ENCODE measurements at regions not wholly inside any gene's neighbourhood (a gene's known extent, or its start where the extent isn't known, plus 50 kb on each side); places are given as distances from the start of the nearest gene placed in this dataset.

- TF ChIP-seq CTCF (IDR thresholded peaks at IDR 0.05), result no peak
- H3K27ac ChIP-seq, result no peak overlapping the region
- H3K4me1 ChIP-seq (ENCODE audit: control insufficient read depth in 1 of 2, low read depth in 2 of 2), result no peaks in the 10 kb centered on the region
- no peaks in the 10 kb centered on the region for H3K27me3 ChIP-seq (replicated peaks; ENCODE audit: insufficient read depth)
- H3K4me3 ChIP-seq, result no peak overlapping the region
- no peaks in the 10 kb centered on the region for H3K36me3 ChIP-seq
- ATAC-seq (ENCODE audit: insufficient number of reproducible peaks, low FRiP score, low read depth), result no peak
- no peak for DNase-seq (ENCODE audit: low spot score)
- no peaks in the 10 kb centered on the region for H3K9me3 ChIP-seq
Observed at GRCh38 chr14:42319996-42320395, 713.3 kb downstream of the LRFN5 start.

- Histone ChIP-seq H3K9me3 (no peaks in the 10 kb centered on the region), H3K27ac (no peak overlapping the region), H3K4me1 (ENCODE audit: control insufficient read depth in 1 of 2, low read depth in 2 of 2) (no peaks in the 10 kb centered on the region), H3K27me3 (replicated peaks; ENCODE audit: insufficient read depth) (no peaks in the 10 kb centered on the region), H3K4me3 (no peak overlapping the region), H3K36me3 (no peaks in the 10 kb centered on the region)
- DNase-seq (ENCODE audit: low spot score), result no peak
- no peak for TF ChIP-seq CTCF (IDR thresholded peaks at IDR 0.05)
- no peak for ATAC-seq (ENCODE audit: insufficient number of reproducible peaks, low FRiP score, low read depth)
Observed at GRCh38 chr14:42316693-42317092, 710.0 kb downstream of the LRFN5 start.

DNA sequence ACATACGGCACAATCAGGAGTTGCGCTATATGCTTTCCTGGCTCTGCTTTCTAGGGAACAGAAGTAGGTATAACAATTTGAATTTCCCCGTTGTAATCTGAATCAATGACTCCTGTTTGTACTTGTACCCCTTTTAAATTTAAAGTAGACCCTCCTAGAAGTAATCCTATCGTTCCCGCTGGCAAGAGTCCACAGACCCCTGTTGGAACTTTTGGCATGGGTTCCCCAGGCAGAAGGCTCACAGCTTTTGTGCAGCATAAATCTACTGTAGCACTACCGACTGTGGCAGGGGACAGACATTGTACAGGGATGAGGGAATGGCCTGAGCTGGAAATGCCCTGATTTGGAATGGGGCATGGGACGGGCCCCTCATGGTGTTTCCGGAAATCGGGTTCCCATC lies 705.2 kb downstream of the LRFN5 start:
- no peak overlapping the region for H3K4me3 ChIP-seq
- peaks cover 6% of the 10 kb centered on the region for H3K9me3 ChIP-seq
- DNase-seq (ENCODE audit: low spot score), result no peak
- H3K27ac ChIP-seq, result no peak overlapping the region
- H3K27me3 ChIP-seq (replicated peaks; ENCODE audit: insufficient read depth), result no peaks in the 10 kb centered on the region
- no peak for ATAC-seq (ENCODE audit: insufficient number of reproducible peaks, low FRiP score, low read depth)
- no peaks in the 10 kb centered on the region for H3K36me3 ChIP-seq
- no peaks in the 10 kb centered on the region for H3K4me1 ChIP-seq (ENCODE audit: control insufficient read depth in 1 of 2, low read depth in 2 of 2)
- TF ChIP-seq CTCF (IDR thresholded peaks at IDR 0.05), result no peak

DNA sequence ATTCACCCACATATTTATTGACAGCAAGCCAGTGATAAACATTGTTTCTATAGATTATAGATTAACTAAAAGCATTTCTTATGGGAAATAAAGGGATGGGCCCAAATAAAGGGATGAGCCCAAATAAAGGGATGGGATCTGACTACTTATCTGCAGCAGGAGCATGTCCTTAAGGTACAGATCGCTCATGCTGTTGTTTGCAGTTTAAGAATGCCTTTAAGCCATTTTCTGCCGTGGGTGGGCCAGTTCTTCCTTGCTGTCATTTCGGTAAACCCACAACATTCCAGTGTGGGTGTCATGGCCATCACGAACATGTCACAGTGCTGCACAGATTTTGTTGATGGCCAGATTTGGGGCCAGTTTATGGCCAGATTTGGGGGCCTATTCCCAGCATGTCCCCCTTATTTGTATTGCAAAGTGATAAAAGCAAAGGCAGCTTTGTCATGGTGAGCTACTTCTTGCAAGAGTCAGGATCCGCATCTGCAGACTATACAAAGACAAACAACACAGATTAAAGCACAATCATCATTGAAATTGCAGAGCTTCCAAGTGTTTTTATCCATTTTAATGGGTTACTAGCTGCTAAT lies 700.7 kb downstream of the LRFN5 start:
- no peak for TF ChIP-seq CTCF (IDR thresholded peaks at IDR 0.05)
- H3K27ac ChIP-seq, result no peak overlapping the region
- no peaks in the 10 kb centered on the region for H3K27me3 ChIP-seq (replicated peaks; ENCODE audit: insufficient read depth)
- ATAC-seq (ENCODE audit: insufficient number of reproducible peaks, low FRiP score, low read depth), result no peak
- no peaks in the 10 kb centered on the region for H3K4me1 ChIP-seq (ENCODE audit: control insufficient read depth in 1 of 2, low read depth in 2 of 2)
- DNase-seq (ENCODE audit: low spot score), result no peak
- H3K4me3 ChIP-seq, result no peak overlapping the region
- H3K36me3 ChIP-seq, result no peaks in the 10 kb centered on the region
- H3K9me3 ChIP-seq, result peaks cover 10% of the 10 kb centered on the region

DNA sequence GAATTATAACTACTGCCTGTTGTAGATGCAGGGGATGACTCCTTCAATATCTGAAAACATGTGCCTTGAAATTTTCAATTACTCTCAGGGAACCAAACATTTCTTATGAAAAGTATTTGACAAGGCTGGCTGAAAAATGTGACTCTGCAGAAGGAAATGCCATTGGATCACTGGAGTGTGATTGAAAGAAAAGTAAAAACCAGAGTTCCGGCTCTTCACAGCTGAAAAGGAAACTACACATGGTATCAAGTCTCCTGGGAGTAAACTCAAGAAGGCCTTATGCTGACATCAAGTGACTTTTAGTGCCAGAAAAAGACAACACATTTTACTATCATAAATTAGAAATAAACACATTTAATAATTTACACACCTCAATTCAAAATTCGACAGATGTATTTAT lies 693.0 kb downstream of the LRFN5 start:
- no peak for TF ChIP-seq CTCF (IDR thresholded peaks at IDR 0.05)
- Histone ChIP-seq H3K4me1 (ENCODE audit: control insufficient read depth in 1 of 2, low read depth in 2 of 2) (no peaks in the 10 kb centered on the region), H3K27ac (no peak overlapping the region), H3K4me3 (no peak overlapping the region), H3K9me3 (no peaks in the 10 kb centered on the region), H3K36me3 (no peaks in the 10 kb centered on the region), H3K27me3 (replicated peaks; ENCODE audit: insufficient read depth) (no peaks in the 10 kb centered on the region)
- no peak for DNase-seq (ENCODE audit: low spot score)
- ATAC-seq (ENCODE audit: insufficient number of reproducible peaks, low FRiP score, low read depth), result no peak

All from thoracic aorta (tissue), 2 donors.